GM18867 (cell line): ENCODE measurements at regions not wholly inside any gene's neighbourhood (a gene's known extent, or its start where the extent isn't known, plus 50 kb on each side); places are given as distances from the start of the nearest gene placed in this dataset.
A peak's percentile ranks its signal among the peaks of the same experiment; 100 is the strongest.
"Not testable (repeated sequence)": the region's sequence is repeated elsewhere in the genome, so short reads cannot be mapped to it uniquely, and the experiment has no call there.

Source experiments
- ATAC-seq: cut with Tn5 transposase; IDR thresholded peaks from one replicate; pipeline ENCODE4 v1.9.1; 2021; ENCODE audit warnings: mild to moderate bottlenecking, moderate library complexity; ENCODE audit not compliant: unreplicated experiment

DNA sequence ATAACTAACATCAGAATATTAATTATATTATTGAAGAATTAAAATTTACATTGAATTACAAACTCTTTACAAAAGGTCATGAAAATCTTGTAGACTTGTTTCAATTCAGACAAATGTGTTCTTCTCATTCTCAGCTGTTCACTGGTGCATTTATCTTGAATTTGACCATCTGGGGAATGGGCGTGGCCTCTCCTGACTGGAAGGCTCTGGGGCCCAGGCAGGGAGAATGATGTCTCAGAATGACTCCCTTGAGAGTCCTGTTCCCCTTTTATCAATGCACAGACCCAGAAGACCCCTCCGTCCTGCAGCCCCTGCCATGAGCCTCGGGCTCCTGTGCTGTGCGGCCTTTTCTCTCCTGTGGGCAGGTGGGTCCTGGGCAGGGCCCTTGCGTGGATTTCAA lies 242.2 kb upstream of the PRSS1 start:
- not testable (repeated sequence) for ATAC-seq

- no peak for ATAC-seq
Observed at GRCh38 chr7:142506601-142507000, 242.7 kb upstream of the PRSS1 start.

GRCh38 chr7:142503949-142504348 lies 245.3 kb upstream of the PRSS1 start:
- not testable (repeated sequence) for ATAC-seq

- ATAC-seq, result no peak
Observed at GRCh38 chr7:142503036-142503435, 245.2 kb upstream of the PRSS58 start.

DNA sequence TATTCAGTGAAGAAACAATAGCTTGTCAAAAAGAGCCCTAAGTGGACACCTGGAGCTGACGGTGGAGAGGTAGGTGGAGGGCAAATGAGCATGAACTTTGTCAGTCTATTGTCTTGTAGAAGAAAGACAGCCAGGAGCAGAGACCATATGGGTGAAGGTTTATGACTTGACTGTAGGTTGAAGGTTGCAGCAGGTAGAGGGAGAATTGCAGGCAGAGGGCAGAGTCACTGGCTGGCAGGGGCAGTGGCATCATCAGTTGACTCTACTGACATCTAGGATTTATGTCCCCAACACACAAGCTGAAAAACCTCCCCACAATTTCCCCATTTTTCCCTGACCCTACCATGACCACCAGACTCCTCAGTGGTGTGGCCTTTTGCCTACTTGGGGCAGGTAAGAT lies 243.6 kb upstream of the PRSS58 start:
- no peak for ATAC-seq

DNA sequence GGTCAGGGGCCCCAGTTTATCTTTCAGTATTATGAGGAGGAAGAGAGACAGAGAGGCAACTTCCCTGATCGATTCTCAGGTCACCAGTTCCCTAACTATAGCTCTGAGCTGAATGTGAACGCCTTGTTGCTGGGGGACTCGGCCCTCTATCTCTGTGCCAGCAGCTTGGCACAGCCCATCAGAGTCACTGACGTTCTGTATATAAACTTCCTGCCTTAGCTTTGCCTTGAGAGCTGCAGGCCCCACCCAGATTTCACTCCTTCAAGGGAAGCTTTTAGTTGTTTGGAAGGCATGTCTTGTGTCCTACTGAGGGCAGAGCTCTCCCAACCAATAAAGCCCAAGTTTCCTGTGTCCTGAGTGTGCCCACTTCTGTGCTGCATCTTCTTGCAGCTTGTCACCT lies 242.5 kb upstream of the PRSS58 start:
- ATAC-seq, result no peak

DNA sequence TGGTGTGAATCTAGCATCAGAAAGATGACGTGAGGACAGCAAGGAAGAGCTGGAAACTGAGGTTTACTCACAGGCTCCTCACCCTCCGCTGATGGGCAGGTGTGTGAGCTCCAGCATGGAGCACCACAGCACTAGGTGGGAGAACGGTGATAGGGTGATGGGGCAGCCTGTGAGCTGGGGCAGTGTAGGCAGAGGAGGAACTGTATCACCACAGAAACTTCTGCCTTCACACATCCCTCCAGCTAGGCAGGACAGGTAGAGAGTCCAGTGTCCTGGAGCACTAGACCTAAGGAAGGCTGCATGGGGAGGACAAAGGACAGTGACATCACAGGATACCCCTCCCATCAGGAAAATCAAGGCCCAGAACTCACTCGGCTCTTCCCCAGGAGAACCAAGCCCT lies 241.8 kb upstream of the PRSS58 start:
- ATAC-seq, result no peak

DNA sequence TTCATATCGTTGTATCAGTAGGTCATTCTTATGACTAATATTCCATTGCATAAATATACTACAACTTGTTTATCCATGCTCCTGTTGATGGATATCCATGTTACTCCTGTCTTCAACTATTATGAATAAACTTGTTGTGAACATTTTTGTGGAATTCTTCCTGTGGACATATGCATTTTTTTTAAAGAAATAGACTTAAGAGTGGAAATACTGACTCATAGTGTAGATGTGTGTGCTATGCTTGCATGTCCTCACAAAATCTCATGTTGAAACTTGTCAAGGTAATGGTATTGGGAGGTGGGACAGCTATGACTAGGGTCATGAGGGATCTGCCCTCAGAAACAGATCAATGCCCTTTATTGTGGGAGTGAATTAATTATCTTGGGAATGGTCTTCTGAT lies 240.5 kb upstream of the PRSS58 start:
- no peak for ATAC-seq

DNA sequence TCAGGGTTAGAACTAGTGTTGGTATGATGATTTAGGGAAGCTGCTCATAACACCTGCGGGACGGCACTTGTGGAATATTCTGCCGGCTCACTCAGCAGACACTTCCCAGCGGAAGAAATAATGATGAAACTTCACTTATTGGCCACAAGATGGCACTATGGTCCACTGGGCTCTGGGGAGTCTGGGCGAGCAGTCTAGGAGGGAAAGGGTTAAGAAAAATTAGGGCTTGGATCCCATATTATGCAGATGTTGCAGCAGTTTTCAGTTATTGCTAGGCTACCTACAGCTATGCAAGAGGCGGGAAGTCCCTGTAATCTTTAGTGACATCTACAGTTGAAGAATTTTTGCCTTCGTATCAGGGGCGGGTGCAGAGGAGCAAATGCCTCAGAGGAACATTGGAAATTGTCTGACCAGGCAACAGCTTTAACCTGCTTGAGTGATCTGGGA lies 238.7 kb upstream of the PRSS58 start:
- ATAC-seq, result peak; percentile 58

GRCh38 chr7:142495879-142496278 lies 238.0 kb upstream of the PRSS58 start:
- not testable (repeated sequence) for ATAC-seq

DNA sequence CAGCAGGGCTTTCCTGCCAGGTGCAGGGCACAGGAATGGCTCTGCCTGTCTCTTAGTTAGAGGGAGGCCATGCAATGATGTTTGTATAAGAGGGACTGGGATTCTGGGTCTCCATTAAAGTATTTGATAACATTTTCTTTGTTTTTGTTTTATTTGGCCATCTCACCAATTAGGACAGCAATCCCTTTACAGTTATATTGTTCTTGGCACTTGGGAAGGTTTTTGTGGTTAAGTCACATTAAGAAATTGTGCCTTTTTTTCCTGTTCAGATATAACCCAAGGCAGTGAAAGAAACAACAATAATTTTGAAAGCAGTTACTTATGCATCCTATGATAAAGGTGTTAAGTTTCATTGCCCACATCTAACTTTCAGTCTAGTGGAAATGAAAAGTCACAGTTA lies 237.4 kb upstream of the PRSS58 start:
- not testable (repeated sequence) for ATAC-seq

DNA sequence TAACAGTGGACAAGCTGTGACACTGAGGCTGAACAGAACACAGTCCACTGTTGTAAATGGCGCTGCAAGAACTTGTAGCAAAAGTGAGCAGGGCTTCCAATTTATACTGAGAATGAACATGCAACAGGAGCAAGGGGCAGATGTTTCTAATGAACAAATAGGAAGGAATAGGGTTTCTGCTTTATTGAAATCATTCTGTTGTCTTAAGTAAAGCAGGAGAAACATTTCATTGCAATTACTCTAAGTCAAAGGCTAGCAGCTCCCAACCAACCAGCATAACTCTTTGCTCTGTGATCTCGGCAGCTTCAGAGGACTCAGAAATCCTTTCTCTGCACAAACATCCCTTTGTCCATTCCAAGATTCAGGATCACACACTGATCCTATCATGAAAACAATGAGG lies 236.2 kb upstream of the PRSS58 start:
- ATAC-seq, result no peak

GRCh38 chr7:142488842-142489241 lies 231.0 kb upstream of the PRSS58 start:
- ATAC-seq, result no peak

- ATAC-seq, result no peak
Observed at GRCh38 chr7:142488036-142488633, 230.3 kb upstream of the PRSS58 start.

DNA sequence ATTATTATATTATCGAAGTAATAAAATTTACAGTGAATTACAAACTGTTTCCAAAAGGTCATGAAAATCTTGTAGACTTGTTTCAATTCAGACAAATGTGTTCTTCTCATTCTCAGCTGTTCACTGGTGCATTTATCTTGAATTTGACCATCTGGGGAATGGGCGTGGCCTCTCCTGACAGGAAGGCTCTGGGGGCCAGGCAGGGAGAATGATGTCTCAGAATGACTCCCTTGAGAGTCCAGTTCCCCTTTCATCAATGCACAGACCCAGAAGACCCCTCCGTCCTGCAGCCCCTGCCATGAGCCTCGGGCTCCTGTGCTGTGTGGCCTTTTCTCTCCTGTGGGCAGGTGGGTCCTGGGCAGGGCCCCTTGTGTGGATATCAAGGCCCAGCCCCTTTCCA lies 229.7 kb upstream of the PRSS58 start:
- not testable (repeated sequence) for ATAC-seq

DNA sequence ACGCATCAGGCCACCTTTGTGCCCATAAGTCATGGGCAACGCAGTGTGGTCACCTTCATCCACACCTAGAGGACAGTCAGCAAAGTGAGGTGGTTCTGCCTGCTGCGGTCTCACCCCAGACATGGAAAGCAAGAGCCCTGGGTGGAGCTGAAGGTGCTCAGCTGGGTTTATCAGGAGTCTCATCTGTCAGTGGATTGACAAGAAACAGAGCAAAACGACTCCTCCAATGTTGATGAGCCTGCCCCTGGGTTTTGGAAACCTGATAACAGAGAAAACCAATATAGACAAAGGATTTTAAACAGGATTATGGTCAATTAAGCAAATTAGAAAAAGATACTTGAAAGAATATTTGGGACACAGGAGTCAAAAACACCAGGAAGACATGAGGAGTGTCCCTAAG lies 229.3 kb upstream of the PRSS58 start:
- no peak for ATAC-seq

- ATAC-seq, result no peak
Observed at GRCh38 chr7:142485617-142486226, 227.9 kb upstream of the PRSS58 start.

- ATAC-seq, result no peak
Observed at GRCh38 chr7:142483659-142484317, 225.9 kb upstream of the PRSS58 start.

DNA sequence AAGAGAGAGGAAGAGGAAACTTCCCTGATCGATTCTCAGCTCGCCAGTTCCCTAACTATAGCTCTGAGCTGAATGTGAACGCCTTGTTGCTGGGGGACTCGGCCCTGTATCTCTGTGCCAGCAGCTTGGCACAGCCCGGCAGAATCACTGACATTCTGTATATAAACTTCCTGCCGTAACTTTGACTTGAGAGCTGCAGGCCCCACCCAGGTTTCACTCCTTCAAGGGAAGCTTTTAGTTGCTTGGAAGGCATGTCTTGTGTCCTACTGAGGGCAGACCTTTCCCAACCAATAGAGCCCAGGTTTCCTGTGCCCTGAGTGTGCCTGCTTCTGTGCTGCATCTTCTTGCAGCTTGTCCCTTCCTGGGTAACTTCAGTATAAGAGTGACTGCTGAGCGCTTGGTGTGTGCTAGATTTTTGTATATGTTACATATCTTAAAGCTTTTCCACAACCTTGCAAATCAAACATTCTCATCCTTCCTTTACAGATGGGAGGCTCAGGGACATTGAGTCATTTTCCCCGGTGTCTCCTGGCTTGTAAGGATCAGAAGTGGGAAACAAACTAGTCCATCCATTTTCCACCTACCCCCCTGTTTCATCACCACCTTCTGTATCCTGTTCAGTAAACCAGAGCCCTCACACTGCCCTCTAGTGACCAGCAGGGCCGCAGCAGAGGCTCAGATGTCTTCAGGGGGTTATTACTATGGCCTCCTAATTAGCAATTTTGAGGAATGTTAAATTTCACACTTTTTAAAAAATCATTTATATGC lies 225.2 kb upstream of the PRSS58 start:
- ATAC-seq, result peak; percentile 79

GRCh38 chr7:142481548-142481947 lies 223.7 kb upstream of the PRSS58 start:
- ATAC-seq, result no peak

DNA sequence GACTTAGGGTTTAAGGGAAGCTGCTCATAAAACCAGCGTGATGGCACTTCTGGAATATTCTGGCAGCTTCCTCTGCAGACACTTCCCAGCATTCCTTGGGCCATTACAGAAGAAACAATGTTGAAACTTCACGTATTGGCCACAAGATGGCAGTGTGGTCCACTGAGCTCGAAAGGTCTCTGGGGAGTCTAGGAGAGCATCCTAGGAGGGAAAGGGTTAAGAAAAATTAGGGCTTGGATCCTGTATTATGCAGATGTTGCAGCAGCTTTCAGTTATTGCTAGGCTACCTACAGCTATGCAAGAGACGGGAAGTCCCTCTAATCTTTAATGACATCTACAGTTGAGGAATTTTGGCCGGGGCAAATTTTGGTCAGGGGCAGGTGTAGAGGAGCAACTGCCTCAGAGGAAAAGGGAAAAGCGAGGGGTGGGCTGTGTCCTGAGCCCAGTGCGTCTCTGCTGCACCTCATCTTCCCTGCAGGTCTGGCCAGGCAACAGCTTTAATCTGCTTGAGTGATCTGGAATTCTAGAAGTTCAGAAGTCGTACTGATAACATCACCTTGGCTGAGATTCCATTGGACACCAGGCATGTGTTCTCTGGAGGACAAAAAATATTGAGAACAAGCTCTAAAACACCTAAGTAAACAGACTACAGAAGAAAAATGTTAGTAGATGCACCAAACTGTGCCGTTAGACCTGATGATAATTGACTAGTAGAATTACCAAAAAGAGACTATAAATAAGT lies 220.8 kb upstream of the PRSS58 start:
- ATAC-seq, result peak; percentile 67
